ENCODE measurements at regions not wholly inside any gene's neighbourhood (a gene's known extent, or its start where the extent isn't known, plus 50 kb on each side); places are given as distances from the start of the nearest gene placed in this dataset.

DNA sequence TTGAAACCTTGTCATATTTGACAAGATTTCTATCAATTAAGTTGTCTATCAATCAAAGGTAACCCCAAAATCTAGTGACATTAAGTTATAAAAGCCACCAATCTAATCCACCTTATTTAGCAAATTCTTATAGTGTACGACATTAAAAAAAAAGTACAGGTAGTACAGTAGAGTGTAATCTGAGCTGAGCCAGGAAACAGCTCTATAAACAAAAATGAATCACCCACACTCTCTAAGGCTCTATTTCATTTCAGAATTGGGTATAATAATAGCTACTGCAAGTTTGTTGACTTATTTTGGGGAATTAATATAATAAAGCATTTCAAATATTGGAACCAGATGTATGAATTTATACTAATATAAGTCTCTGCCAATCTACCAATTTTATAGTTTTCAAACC, 342.4 kb upstream of the FLRT2 start:
- TF ChIP-seq POLR2A (IDR thresholded peaks at IDR 0.05; ENCODE audit: low read depth, low read length): no peak
- TF ChIP-seq POLR2AphosphoS5 (IDR thresholded peaks at IDR 0.05; ENCODE audit: low read depth, low read length): no peak
- no peak for TF ChIP-seq TAF1 (IDR thresholded peaks at IDR 0.05; ENCODE audit: borderline replicate concordance, low read depth, low read length)
